HFFc6 (cell line): ENCODE measurements at regions not wholly inside any gene's neighbourhood (a gene's known extent, or its start where the extent isn't known, plus 50 kb on each side); places are given as distances from the start of the nearest gene placed in this dataset.

ENCODE experiments used
- DNase-seq: peaks from one replicate; pipeline ENCODE4 v3.0.0-alpha.2; 2018
- H3K27ac Mint-ChIP-seq: 2 replicates; pipeline ENCODE4 v1.8.0; 2020; ENCODE audit warnings: mild to moderate bottlenecking, mixed read lengths
- H3K27me3 Mint-ChIP-seq: 2 replicates; pipeline ENCODE4 v1.8.0; 2021; ENCODE audit warnings: mild to moderate bottlenecking, moderate library complexity, mixed read lengths; ENCODE audit not compliant: insufficient read depth
- H3K36me3 Mint-ChIP-seq: 2 replicates; pipeline ENCODE4 v1.8.0; 2021; ENCODE audit warnings: low read depth, mixed read lengths
- H3K4me1 Mint-ChIP-seq: 2 replicates; pipeline ENCODE4 v1.8.0; 2020; ENCODE audit warnings: low read depth, mixed read lengths
- H3K4me3 Mint-ChIP-seq: 2 replicates; pipeline ENCODE4 v1.8.0; 2020; ENCODE audit warnings: mild to moderate bottlenecking, moderate library complexity, mixed read lengths
- H3K9me3 Mint-ChIP-seq: 2 replicates; pipeline ENCODE4 v1.8.0; 2020; ENCODE audit warnings: mild to moderate bottlenecking, mixed read lengths
- TF ChIP-seq, protein P1 (sequence below): fragments of 200-600 bp; sonication (generic); IDR thresholded peaks from 2 replicates; pipeline ENCODE4 v1.5.0; 2021; ENCODE audit warnings: antibody characterized with exemption, mild to moderate bottlenecking

DNA sequence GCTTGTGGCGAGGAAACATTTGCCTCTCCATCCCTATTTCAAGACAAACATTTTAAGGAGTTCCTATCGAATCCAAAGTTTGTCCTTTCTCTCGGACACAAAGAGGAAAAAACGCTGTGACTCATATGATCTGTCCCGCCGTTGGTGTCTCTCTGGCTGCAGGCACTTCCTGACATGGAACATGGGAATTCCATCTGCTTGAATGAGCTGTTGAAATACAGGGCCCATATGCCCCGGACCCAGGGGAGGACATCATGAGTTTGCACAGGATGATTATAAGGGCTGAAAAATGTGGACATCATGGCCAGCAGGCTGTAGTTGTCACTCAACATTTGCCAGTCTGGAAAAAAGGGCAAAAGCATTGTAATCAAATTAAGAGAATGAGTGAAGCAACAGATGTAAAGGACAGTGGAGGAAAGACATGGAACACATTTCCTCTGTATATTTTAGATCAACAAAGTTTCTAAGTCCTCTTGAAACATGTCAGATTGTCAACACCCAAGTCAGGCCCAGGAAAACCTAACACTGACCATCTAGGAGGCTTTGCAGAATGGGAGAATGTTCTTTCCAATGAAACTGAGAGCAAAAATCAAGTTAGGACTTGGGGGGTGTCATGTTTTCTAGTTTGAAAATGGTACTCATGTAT is 103.2 kb upstream of the SMIM21 start:
- Mint-ChIP-seq H3K27me3 (peaks cover 13% of the 10 kb centered on the region), H3K4me3 (no peak overlapping the region), H3K27ac (no peak overlapping the region), H3K36me3 (no peaks in the 10 kb centered on the region), H3K4me1 (peaks cover 20% of the 10 kb centered on the region), H3K9me3 (no peaks in the 10 kb centered on the region)
- TF ChIP-seq, protein P1, sequence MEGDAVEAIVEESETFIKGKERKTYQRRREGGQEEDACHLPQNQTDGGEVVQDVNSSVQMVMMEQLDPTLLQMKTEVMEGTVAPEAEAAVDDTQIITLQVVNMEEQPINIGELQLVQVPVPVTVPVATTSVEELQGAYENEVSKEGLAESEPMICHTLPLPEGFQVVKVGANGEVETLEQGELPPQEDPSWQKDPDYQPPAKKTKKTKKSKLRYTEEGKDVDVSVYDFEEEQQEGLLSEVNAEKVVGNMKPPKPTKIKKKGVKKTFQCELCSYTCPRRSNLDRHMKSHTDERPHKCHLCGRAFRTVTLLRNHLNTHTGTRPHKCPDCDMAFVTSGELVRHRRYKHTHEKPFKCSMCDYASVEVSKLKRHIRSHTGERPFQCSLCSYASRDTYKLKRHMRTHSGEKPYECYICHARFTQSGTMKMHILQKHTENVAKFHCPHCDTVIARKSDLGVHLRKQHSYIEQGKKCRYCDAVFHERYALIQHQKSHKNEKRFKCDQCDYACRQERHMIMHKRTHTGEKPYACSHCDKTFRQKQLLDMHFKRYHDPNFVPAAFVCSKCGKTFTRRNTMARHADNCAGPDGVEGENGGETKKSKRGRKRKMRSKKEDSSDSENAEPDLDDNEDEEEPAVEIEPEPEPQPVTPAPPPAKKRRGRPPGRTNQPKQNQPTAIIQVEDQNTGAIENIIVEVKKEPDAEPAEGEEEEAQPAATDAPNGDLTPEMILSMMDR, result no peak
- DNase-seq, result peak; percentile 19

DNA sequence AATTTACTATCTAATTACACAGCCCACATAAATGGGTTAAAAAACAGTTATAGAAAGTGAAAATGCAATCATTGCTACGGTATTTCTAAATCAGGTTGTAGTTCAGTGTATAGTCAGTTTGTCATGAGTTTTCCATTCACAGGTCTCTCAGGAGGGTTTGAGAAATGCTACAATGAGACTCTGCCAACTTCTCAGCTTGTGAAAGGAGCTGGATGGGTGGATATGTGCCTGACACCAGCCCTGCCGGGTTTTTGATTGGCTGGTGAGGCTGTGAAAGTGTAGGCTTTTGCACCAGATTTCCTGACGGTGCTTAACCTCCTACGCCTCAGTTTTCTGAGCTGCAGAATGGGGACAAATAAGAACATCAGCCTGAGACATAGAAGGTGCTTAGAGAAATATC is 102.6 kb upstream of the SMIM21 start:
- peaks cover 20% of the 10 kb centered on the region for H3K4me1 Mint-ChIP-seq
- TF ChIP-seq, protein P1, result no peak
- no peak overlapping the region for H3K4me3 Mint-ChIP-seq
- H3K27ac Mint-ChIP-seq, result no peak overlapping the region
- no peaks in the 10 kb centered on the region for H3K36me3 Mint-ChIP-seq
- H3K27me3 Mint-ChIP-seq, result peaks cover 13% of the 10 kb centered on the region
- no peak for DNase-seq
- no peaks in the 10 kb centered on the region for H3K9me3 Mint-ChIP-seq

DNA sequence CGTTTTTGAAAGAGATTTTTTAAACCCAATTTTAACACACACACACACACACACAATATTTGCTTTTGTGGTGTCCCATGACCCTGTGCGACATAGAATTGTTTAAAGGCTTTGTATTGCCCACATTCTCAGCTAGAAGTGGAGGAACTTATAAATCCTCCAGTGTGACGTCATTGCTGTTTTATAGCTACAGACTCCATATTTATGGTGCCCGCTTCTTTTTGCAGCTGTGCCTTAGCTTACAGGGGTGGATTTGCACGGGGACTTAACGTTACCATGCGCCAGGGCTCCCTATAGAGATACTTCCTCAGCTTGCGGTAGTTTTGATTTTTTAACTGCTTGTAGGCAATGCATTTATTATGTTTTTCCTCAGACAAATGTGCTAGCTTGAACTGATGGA is 101.9 kb upstream of the SMIM21 start:
- H3K9me3 Mint-ChIP-seq, result no peaks in the 10 kb centered on the region
- TF ChIP-seq, protein P1, result no peak
- H3K4me1 Mint-ChIP-seq, result peaks cover 20% of the 10 kb centered on the region
- no peak overlapping the region for H3K4me3 Mint-ChIP-seq
- H3K27me3 Mint-ChIP-seq, result peaks cover 15% of the 10 kb centered on the region
- H3K36me3 Mint-ChIP-seq, result no peaks in the 10 kb centered on the region
- DNase-seq, result no peak
- no peak overlapping the region for H3K27ac Mint-ChIP-seq

DNA sequence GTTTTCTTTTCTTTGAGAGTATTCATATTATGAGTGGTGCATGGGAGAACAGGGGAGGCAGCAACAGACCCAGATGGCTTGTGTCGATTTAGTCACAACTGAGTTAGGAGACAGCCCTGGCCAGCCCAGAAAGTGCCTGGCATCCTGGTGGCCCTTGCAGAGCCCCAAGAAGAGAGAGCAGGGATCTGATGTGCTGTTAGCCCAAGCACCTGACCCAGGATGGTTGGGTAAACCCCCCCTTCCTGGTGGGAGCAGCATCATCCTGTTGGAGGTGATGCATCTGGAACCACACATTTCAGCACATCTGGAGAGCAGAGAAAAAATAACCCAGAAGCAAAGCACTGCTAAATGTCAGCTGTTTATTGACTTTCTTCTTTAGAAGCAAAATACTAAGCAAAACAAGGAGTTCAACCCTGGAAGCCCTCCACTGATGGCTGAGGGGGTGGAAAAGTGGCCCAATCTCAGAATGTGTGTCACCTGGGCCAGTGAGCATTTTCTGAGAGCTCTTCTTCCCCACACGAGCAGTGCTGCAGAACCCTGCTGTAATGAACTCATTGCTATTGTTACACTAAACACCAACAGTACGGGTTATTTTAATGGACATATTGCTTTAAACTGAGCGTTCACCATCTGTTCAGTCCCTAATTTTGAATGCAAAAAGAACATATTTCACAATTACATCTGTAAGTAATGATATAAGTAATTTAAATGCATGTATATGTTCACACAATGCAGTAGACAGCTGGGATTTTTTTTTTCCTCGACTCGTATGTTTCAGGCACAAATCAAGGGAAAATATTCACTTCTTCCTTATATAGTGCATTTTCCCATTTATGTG is 100.6 kb upstream of the SMIM21 start:
- H3K27me3 Mint-ChIP-seq, result peaks cover 16% of the 10 kb centered on the region
- no peaks in the 10 kb centered on the region for H3K9me3 Mint-ChIP-seq
- peaks cover 16% of the 10 kb centered on the region for H3K4me1 Mint-ChIP-seq

DNA sequence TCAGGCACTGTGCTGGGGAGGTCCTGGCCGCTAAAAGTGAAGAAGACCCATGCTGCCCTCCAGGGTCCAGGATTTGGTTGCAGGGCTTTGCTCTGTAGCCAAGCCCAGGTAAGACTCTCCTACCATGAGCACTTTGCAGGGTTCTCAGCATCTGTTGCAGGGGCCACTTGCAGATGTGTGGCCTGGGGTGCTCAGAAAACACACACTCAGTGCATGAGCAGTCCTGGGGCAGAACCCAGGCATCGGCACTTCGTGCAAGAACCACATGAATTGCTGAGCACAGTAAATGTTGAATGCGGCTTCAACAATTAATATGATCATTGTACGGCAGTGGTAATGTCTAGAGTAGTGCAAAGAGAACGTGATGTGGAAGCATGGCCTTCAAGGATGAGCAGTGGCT is 98.5 kb upstream of the SMIM21 start:
- TF ChIP-seq, protein P1, result no peak
- H3K4me3 Mint-ChIP-seq, result no peak overlapping the region
- H3K9me3 Mint-ChIP-seq, result no peaks in the 10 kb centered on the region
- peaks cover 8% of the 10 kb centered on the region for H3K4me1 Mint-ChIP-seq
- no peaks in the 10 kb centered on the region for H3K36me3 Mint-ChIP-seq
- H3K27ac Mint-ChIP-seq, result no peak overlapping the region
- H3K27me3 Mint-ChIP-seq, result peaks cover 19% of the 10 kb centered on the region
- DNase-seq, result no peak

More for the DNA sequence above, 100.6 kb upstream of the SMIM21 start:
- no peak for DNase-seq
- no peak overlapping the region for H3K27ac Mint-ChIP-seq
- no peak overlapping the region for H3K4me3 Mint-ChIP-seq
- TF ChIP-seq, protein P1, result no peak
- H3K36me3 Mint-ChIP-seq, result no peaks in the 10 kb centered on the region
